Activated CD4-positive, CD25-positive, alpha-beta regulatory T cell (primary cell): ENCODE measurements at regions not wholly inside any gene's neighbourhood (a gene's known extent, or its start where the extent isn't known, plus 50 kb on each side); places are given as distances from the start of the nearest gene placed in this dataset.
"Not testable (repeated sequence)": the region's sequence is repeated elsewhere in the genome, so short reads cannot be mapped to it uniquely, and the experiment has no call there.

Experiments used
- DNase-seq, 4 experiments: peaks; one replicate each; lab custom pipeline; 2025; lab: John Stamatoyannopoulos, UW

GRCh38 chr14:89743828-89744227, 210.7 kb downstream of the EFCAB11 start:
- no peak for DNase-seq

GRCh38 chr14:89740241-89740640, 214.3 kb downstream of the EFCAB11 start:
- DNase-seq, result no peak

GRCh38 chr14:89736881-89737280, 217.6 kb downstream of the EFCAB11 start:
- no peak for DNase-seq

- no peak for DNase-seq
These were observed 223.1 kb downstream of the EFCAB11 start for GRCh38 chr14:89731396-89731933.

GRCh38 chr14:89730687-89731086, 223.8 kb downstream of the EFCAB11 start:
- DNase-seq, result no peak

- no peak for DNase-seq
These were observed 225.6 kb downstream of the EFCAB11 start for GRCh38 chr14:89728964-89729363.

- not testable (repeated sequence) for DNase-seq
These were observed 228.3 kb downstream of the EFCAB11 start for GRCh38 chr14:89726226-89726625.

- DNase-seq, result no peak
These were observed 229.9 kb downstream of the EFCAB11 start for GRCh38 chr14:89724628-89724960.

- no peak for DNase-seq
These were observed 230.5 kb downstream of the EFCAB11 start for GRCh38 chr14:89723930-89724627.

GRCh38 chr14:89721956-89722355, 232.6 kb downstream of the EFCAB11 start:
- DNase-seq, result no peak

GRCh38 chr14:89720741-89721729, 233.5 kb downstream of the EFCAB11 start:
- DNase-seq, result peak in 3 of 4 experiments; percentile 22 to 63 (median 51)

- no peak for DNase-seq
These were observed 234.3 kb downstream of the EFCAB11 start for GRCh38 chr14:89720076-89720687.

- DNase-seq, result no peak
These were observed 235.0 kb downstream of the EFCAB11 start for GRCh38 chr14:89719366-89720075.

GRCh38 chr14:89708982-89709625, 245.4 kb downstream of the EFCAB11 start:
- DNase-seq, result no peak

- DNase-seq, result no peak
These were observed 247.4 kb downstream of the EFCAB11 start for GRCh38 chr14:89707086-89707485.

- no peak for DNase-seq
These were observed 251.7 kb downstream of the EFCAB11 start for GRCh38 chr14:89702876-89703200.

- DNase-seq, result no peak
These were observed 252.3 kb downstream of the EFCAB11 start for GRCh38 chr14:89702073-89702875.

GRCh38 chr14:89701211-89702043, 253.1 kb downstream of the EFCAB11 start:
- DNase-seq, result peak; percentile 63 to 76 (median 74)

- no peak for DNase-seq
These were observed 253.7 kb downstream of the EFCAB11 start for GRCh38 chr14:89700801-89701200.

GRCh38 chr14:89699071-89699470, 255.5 kb downstream of the EFCAB11 start:
- DNase-seq, result no peak
